ENCODE measurements at regions not wholly inside any gene's neighbourhood (a gene's known extent, or its start where the extent isn't known, plus 50 kb on each side); places are given as distances from the start of the nearest gene placed in this dataset.

DNA sequence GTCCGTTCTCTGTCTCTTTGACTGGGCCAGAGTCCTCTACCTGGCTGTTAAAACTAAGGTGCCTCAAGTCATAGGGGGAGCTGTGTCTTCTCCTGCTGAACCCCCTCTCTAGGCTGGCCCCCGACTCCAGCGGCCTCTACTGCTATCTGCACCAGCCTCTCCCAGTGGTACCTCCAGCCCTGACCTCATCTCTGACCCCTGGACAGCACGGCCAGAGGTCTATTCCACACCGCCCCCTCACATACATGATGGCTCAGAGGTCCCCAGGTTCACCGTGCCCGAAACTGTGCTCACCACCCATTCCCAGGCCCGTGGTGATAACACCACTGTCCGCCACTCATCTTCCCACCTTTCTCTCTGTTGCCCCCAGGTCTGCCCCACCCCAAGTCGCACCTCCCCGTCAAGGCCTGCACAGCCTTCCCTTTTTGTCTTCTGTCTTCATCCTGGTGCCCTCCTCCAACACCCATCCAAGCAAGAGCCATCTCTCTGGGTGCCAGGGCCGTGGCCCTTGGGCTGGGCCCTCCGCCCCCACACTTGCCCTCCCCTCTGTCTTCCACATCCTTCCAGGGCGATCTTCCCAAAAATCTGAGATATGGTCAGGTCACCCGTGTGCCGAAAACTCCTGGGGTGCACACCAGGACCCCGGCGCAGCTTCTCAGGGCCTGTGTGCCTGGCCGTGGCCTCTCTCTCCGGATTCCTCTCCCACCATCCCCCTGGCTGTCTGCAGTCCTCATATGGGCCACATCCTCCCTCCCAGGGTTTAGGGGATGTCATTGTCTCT is 134.4 kb upstream of the ID2 start:
- TF ChIP-seq, protein P1, sequence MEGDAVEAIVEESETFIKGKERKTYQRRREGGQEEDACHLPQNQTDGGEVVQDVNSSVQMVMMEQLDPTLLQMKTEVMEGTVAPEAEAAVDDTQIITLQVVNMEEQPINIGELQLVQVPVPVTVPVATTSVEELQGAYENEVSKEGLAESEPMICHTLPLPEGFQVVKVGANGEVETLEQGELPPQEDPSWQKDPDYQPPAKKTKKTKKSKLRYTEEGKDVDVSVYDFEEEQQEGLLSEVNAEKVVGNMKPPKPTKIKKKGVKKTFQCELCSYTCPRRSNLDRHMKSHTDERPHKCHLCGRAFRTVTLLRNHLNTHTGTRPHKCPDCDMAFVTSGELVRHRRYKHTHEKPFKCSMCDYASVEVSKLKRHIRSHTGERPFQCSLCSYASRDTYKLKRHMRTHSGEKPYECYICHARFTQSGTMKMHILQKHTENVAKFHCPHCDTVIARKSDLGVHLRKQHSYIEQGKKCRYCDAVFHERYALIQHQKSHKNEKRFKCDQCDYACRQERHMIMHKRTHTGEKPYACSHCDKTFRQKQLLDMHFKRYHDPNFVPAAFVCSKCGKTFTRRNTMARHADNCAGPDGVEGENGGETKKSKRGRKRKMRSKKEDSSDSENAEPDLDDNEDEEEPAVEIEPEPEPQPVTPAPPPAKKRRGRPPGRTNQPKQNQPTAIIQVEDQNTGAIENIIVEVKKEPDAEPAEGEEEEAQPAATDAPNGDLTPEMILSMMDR (IDR thresholded peaks at IDR 0.05), result no peak
- TF ChIP-seq POLR2A (IDR thresholded peaks at IDR 0.05), result no peak

All from heart left ventricle (tissue), 13 donors.